ENCODE measurements at regions not wholly inside any gene's neighbourhood (a gene's known extent, or its start where the extent isn't known, plus 50 kb on each side); places are given as distances from the start of the nearest gene placed in this dataset.

DNA sequence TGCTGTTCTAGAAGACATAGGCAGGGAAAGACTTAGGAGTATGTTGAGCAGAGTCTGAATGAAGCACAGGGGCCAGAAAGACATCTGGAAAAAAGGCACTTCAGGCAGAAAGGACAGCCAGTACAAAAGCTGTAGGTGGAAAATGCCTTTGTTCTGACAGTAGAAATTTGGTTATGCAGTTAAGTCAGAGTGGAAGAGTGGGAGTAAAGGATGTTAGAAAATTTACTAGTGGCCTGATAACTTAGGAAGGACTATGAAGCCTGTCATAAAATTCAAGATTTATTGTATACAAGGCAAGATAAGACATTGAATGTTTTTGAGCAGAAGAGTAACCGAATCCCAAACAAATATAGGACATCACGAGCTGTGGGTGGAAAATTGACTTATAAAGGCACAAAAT lies 987.9 kb downstream of the PLA2G4A start:
- TF ChIP-seq, protein P1, sequence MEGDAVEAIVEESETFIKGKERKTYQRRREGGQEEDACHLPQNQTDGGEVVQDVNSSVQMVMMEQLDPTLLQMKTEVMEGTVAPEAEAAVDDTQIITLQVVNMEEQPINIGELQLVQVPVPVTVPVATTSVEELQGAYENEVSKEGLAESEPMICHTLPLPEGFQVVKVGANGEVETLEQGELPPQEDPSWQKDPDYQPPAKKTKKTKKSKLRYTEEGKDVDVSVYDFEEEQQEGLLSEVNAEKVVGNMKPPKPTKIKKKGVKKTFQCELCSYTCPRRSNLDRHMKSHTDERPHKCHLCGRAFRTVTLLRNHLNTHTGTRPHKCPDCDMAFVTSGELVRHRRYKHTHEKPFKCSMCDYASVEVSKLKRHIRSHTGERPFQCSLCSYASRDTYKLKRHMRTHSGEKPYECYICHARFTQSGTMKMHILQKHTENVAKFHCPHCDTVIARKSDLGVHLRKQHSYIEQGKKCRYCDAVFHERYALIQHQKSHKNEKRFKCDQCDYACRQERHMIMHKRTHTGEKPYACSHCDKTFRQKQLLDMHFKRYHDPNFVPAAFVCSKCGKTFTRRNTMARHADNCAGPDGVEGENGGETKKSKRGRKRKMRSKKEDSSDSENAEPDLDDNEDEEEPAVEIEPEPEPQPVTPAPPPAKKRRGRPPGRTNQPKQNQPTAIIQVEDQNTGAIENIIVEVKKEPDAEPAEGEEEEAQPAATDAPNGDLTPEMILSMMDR (IDR thresholded peaks at IDR 0.05; ENCODE audit: borderline replicate concordance, extremely low read depth, low read length, poor library complexity, severe bottlenecking): no peak
- no peak for TF ChIP-seq EZH2 (IDR thresholded peaks at IDR 0.05; ENCODE audit: borderline replicate concordance, low read depth, low read length, severe bottlenecking)
